ENCODE measurements at regions not wholly inside any gene's neighbourhood (a gene's known extent, or its start where the extent isn't known, plus 50 kb on each side); places are given as distances from the start of the nearest gene placed in this dataset.

DNA sequence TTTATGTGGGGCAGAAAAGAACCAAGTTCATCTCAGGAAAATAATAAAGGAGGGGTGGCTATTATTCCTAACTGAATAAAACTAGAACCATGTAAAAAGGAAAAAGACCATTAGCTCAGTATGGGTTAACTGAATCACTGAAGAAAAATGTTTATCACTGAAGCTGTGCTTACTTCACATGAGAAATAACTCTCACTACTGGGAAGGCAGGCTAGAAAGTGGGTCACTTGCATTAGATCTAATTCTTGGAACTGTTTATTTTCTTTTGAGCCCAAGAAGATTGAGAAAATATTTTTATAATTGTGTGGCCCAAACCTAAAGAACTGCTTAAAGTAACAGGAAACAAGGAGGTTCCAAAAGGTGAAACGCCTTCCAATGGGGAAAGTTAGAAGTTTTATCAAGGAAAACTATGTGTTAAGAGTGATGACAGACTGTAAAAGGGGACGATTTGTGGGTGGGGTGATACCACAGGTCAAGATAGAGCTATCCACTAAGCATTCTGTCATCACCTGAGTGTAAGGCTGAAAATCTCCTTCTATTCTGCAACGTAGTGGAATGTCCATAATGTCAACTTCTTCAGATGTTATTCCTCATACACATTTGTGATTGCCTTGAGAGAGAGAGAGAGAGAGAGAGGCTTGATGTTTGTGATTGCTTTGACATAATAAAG, 1083.5 kb downstream of the PCDH7 start:
- no peaks in the 10 kb centered on the region for H3K4me1 ChIP-seq (ENCODE audit: insufficient read depth, low read length)
- no peaks in the 10 kb centered on the region for H3K9me2 ChIP-seq (replicated peaks; ENCODE audit: low read length)
- ChIA-PET CTCF (no interaction called here), POLR2A (ENCODE audit: unreplicated experiment) (no interaction called here)
- no peaks in the 10 kb centered on the region for H3K79me2 ChIP-seq (ENCODE audit: low read length)
- no peak overlapping the region for H3K4me2 ChIP-seq (ENCODE audit: low read length)
- H4K20me1 ChIP-seq (ENCODE audit: low read length) = no peaks in the 10 kb centered on the region
- no peak overlapping the region for H3K9ac ChIP-seq (ENCODE audit: low read length)
- no peaks in the 10 kb centered on the region for H3K27me3 ChIP-seq (ENCODE audit: low read length)
- intact Hi-C loops (cut with micrococcal nuclease) = no loop called here
- H3K9me3 ChIP-seq (ENCODE audit: low read length) = no peaks in the 10 kb centered on the region
- BruUV-seq (replicated peaks) = no TSS peak
- H3K4me3 ChIP-seq (ENCODE audit: low read length) = no peak overlapping the region
- H2AFZ ChIP-seq (ENCODE audit: low read length) = no peak overlapping the region
- ATAC-seq = no peak
- H3F3A ChIP-seq (ENCODE audit: low read length, unreplicated experiment) = no peaks in the 10 kb centered on the region
- H3K36me3 ChIP-seq (ENCODE audit: low read depth, low read length) = no peaks in the 10 kb centered on the region
- TF ChIP-seq EZH2phosphoT487 (IDR thresholded peaks at IDR 0.05; ENCODE audit: borderline replicate concordance, low read length) (no peak), CTCF (conservative IDR thresholded peaks at IDR 0.05; ENCODE audit: low read depth, low read length) (no peak), EZH2 (IDR thresholded peaks at IDR 0.05; ENCODE audit: low read length, unreplicated experiment) (no peak)
- no peak overlapping the region for H3K27ac ChIP-seq (ENCODE audit: low read length)
- no peak for DNase-seq

DNA sequence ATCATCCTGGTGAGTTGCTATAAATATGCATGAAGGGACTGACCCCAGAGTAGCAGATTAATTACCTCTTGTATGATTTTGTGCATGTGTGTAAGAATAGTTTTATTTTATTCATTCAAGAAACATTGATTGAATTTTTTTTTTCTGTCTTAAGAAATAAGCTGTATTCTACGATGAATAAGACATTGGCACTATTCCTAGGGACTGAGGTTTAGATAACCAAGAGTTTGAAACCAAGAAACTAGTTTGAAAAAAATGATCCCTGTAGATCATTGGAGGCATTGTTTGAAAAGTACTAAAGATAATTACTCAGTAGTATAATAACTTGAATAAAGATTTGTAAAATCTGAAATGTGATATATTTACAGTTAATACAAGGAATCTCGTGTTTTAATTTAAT, 1086.9 kb downstream of the PCDH7 start:
- Histone ChIP-seq H3K9ac (ENCODE audit: low read length) (no peak overlapping the region), H3K4me1 (ENCODE audit: insufficient read depth, low read length) (no peaks in the 10 kb centered on the region), H3K4me3 (ENCODE audit: low read length) (no peak overlapping the region), H3K9me3 (ENCODE audit: low read length) (no peaks in the 10 kb centered on the region), H3K9me2 (replicated peaks; ENCODE audit: low read length) (no peaks in the 10 kb centered on the region), H3F3A (ENCODE audit: low read length, unreplicated experiment) (no peaks in the 10 kb centered on the region), H3K79me2 (ENCODE audit: low read length) (no peaks in the 10 kb centered on the region), H3K36me3 (ENCODE audit: low read depth, low read length) (no peaks in the 10 kb centered on the region), H2AFZ (ENCODE audit: low read length) (no peak overlapping the region), H3K4me2 (ENCODE audit: low read length) (no peak overlapping the region), H3K27ac (ENCODE audit: low read length) (no peak overlapping the region), H4K20me1 (ENCODE audit: low read length) (no peaks in the 10 kb centered on the region), H3K27me3 (ENCODE audit: low read length) (no peaks in the 10 kb centered on the region)
- ATAC-seq (no peak), DNase-seq (no peak)
- CTCF ChIA-PET = no interaction called here
- BruUV-seq (replicated peaks) = no TSS peak
- POLR2A ChIA-PET (ENCODE audit: unreplicated experiment) = no interaction called here
- intact Hi-C loops (cut with micrococcal nuclease) = no loop called here
- TF ChIP-seq CTCF (conservative IDR thresholded peaks at IDR 0.05; ENCODE audit: low read depth, low read length) (no peak), EZH2phosphoT487 (IDR thresholded peaks at IDR 0.05; ENCODE audit: borderline replicate concordance, low read length) (no peak), EZH2 (IDR thresholded peaks at IDR 0.05; ENCODE audit: low read length, unreplicated experiment) (no peak)

DNA sequence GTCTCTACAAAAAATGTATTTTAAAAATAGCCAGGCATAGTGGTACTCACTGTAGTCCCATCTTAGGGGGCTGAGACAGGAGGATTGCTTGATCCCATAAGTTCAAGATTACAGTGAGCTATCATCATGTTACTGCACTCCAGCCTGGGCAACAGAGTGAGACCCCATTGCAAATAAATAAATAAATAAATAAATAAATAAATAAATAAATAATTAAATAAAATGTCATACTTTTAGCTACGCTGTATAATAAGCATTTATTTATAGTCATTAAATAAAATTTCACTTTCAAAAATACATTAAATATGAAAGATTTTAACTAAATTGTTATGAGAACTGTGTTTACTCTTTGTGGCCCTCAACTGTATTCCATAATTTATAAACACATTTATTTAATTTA, 1124.2 kb downstream of the PCDH7 start:
- DNase-seq = no peak
- H3K9me2 ChIP-seq (replicated peaks; ENCODE audit: low read length) = no peaks in the 10 kb centered on the region
- no peak overlapping the region for H3K4me2 ChIP-seq (ENCODE audit: low read length)
- H3K4me3 ChIP-seq (ENCODE audit: low read length) = no peak overlapping the region
- no peak for ATAC-seq
- no peak for TF ChIP-seq EZH2 (IDR thresholded peaks at IDR 0.05; ENCODE audit: low read length, unreplicated experiment)
- TF ChIP-seq CTCF (conservative IDR thresholded peaks at IDR 0.05; ENCODE audit: low read depth, low read length) = no peak
- TF ChIP-seq EZH2phosphoT487 (IDR thresholded peaks at IDR 0.05; ENCODE audit: borderline replicate concordance, low read length) = no peak
- H3K9me3 ChIP-seq (ENCODE audit: low read length) = no peaks in the 10 kb centered on the region
- ChIA-PET POLR2A (ENCODE audit: unreplicated experiment) (no interaction called here), CTCF (no interaction called here)
- no peak overlapping the region for H3K27ac ChIP-seq (ENCODE audit: low read length)
- H2AFZ ChIP-seq (ENCODE audit: low read length) = no peak overlapping the region
- H3K4me1 ChIP-seq (ENCODE audit: insufficient read depth, low read length) = no peaks in the 10 kb centered on the region
- H3K9ac ChIP-seq (ENCODE audit: low read length) = no peak overlapping the region
- intact Hi-C loops (cut with micrococcal nuclease) = no loop called here
- no peaks in the 10 kb centered on the region for H3K79me2 ChIP-seq (ENCODE audit: low read length)
- H3K27me3 ChIP-seq (ENCODE audit: low read length) = no peaks in the 10 kb centered on the region
- no TSS peak for BruUV-seq (replicated peaks)
- H3K36me3 ChIP-seq (ENCODE audit: low read depth, low read length) = no peaks in the 10 kb centered on the region
- H4K20me1 ChIP-seq (ENCODE audit: low read length) = no peaks in the 10 kb centered on the region
- H3F3A ChIP-seq (ENCODE audit: low read length, unreplicated experiment) = no peaks in the 10 kb centered on the region
